T-helper 1 cell treated with Interleukin-12 subunit alpha and Interleukin-12 subunit beta and Interleukin-4 antibody, amounts not matched to agents 30 ng/mL and 1 ng/mL, for 36 hours (primary cell): ENCODE measurements at regions not wholly inside any gene's neighbourhood (a gene's known extent, or its start where the extent isn't known, plus 50 kb on each side); places are given as distances from the start of the nearest gene placed in this dataset.

Source experiments
- intact Hi-C: fragments of 100-400 bp; cut with micrococcal nuclease; formaldehyde crosslinking; loops from one replicate; pipeline ENCODE4 v1.15.1; 2024

- intact Hi-C loops: no loop called here
These were observed 1240.9 kb upstream of the LRRTM3 start for GRCh38 chr10:65684896-65685295.

GRCh38 chr10:65701168-65701776 is 1224.6 kb upstream of the LRRTM3 start:
- intact Hi-C loops: no loop called here

GRCh38 chr10:65708057-65708456 is 1217.8 kb upstream of the LRRTM3 start:
- intact Hi-C loops: no loop called here

- intact Hi-C loops: no loop called here
These were observed 1215.5 kb upstream of the LRRTM3 start for GRCh38 chr10:65710306-65710705.

GRCh38 chr10:65719790-65720189 is 1206.0 kb upstream of the LRRTM3 start:
- intact Hi-C loops: no loop called here

GRCh38 chr10:65720901-65721300 is 1204.9 kb upstream of the LRRTM3 start:
- intact Hi-C loops: no loop called here

- intact Hi-C loops: no loop called here
These were observed 1202.3 kb upstream of the LRRTM3 start for GRCh38 chr10:65723525-65723924.

- intact Hi-C loops: no loop called here
These were observed 1190.5 kb upstream of the LRRTM3 start for GRCh38 chr10:65735382-65735781.

- intact Hi-C loops: no loop called here
These were observed 1182.9 kb upstream of the LRRTM3 start for GRCh38 chr10:65742906-65743305.

GRCh38 chr10:65751218-65751617 is 1174.6 kb upstream of the LRRTM3 start:
- intact Hi-C loops: no loop called here

GRCh38 chr10:65751896-65752295 is 1173.9 kb upstream of the LRRTM3 start:
- intact Hi-C loops: no loop called here

- intact Hi-C loops: no loop called here
These were observed 1172.3 kb upstream of the LRRTM3 start for GRCh38 chr10:65753532-65753931.

GRCh38 chr10:65754112-65754511 is 1171.7 kb upstream of the LRRTM3 start:
- intact Hi-C loops: no loop called here

- intact Hi-C loops: no loop called here
These were observed 1163.5 kb upstream of the LRRTM3 start for GRCh38 chr10:65762311-65762710.

GRCh38 chr10:65765006-65765541 is 1160.8 kb upstream of the LRRTM3 start:
- intact Hi-C loops: no loop called here

GRCh38 chr10:65769828-65770227 is 1156.0 kb upstream of the LRRTM3 start:
- intact Hi-C loops: no loop called here

GRCh38 chr10:65778753-65779152 is 1147.1 kb upstream of the LRRTM3 start:
- intact Hi-C loops: no loop called here

GRCh38 chr10:65779985-65780384 is 1145.9 kb upstream of the LRRTM3 start:
- intact Hi-C loops: no loop called here

- intact Hi-C loops: no loop called here
These were observed 1139.6 kb upstream of the LRRTM3 start for GRCh38 chr10:65786279-65786678.

GRCh38 chr10:65787571-65787970 is 1138.3 kb upstream of the LRRTM3 start:
- intact Hi-C loops: no loop called here

GRCh38 chr10:65788271-65788670 is 1137.6 kb upstream of the LRRTM3 start:
- intact Hi-C loops: no loop called here

- intact Hi-C loops: no loop called here
These were observed 1133.9 kb upstream of the LRRTM3 start for GRCh38 chr10:65791979-65792378.

- intact Hi-C loops: no loop called here
These were observed 1132.0 kb upstream of the LRRTM3 start for GRCh38 chr10:65793738-65794425.
